Stimulated activated CD8-positive, alpha-beta memory T cell treated with anti-CD3 and anti-CD28 coated beads, Interleukin-15, amount 100 ng/mL, for 48 hours (primary cell): ENCODE measurements at regions not wholly inside any gene's neighbourhood (a gene's known extent, or its start where the extent isn't known, plus 50 kb on each side); places are given as distances from the start of the nearest gene placed in this dataset.

Experiments used
- DNase-seq, 2 donors: peaks; one replicate each; pipeline ENCODE4 v3.0.0-alpha.2; 2020; ENCODE audit warnings: low read depth in 2 of 2

GRCh38 chr6:104109806-104110205 lies 749.9 kb downstream of the HACE1 start:
- no peak for DNase-seq

GRCh38 chr6:104108634-104109033 lies 751.1 kb downstream of the HACE1 start:
- DNase-seq, result no peak

- DNase-seq, result no peak
Observed at GRCh38 chr6:104095661-104096416, 763.9 kb downstream of the HACE1 start.

- no peak for DNase-seq
Observed at GRCh38 chr6:104087765-104088164, 772.0 kb downstream of the HACE1 start.

- no peak for DNase-seq
Observed at GRCh38 chr6:104068281-104068680, 791.4 kb downstream of the HACE1 start.

GRCh38 chr6:104064876-104065275 lies 794.8 kb downstream of the HACE1 start:
- DNase-seq, result no peak

GRCh38 chr6:104050455-104050854 lies 809.3 kb downstream of the HACE1 start:
- DNase-seq, result no peak

- DNase-seq, result no peak
Observed at GRCh38 chr6:104046426-104046825, 813.3 kb downstream of the HACE1 start.

GRCh38 chr6:104031346-104031745 lies 828.4 kb downstream of the HACE1 start:
- DNase-seq, result no peak

- no peak for DNase-seq
Observed at GRCh38 chr6:104022126-104022525, 837.6 kb downstream of the HACE1 start.

GRCh38 chr6:104019075-104019753 lies 840.5 kb downstream of the HACE1 start:
- DNase-seq, result no peak

GRCh38 chr6:104017410-104018381 lies 842.0 kb downstream of the HACE1 start:
- no peak for DNase-seq

GRCh38 chr6:104014163-104014959 lies 845.4 kb downstream of the HACE1 start:
- no peak for DNase-seq

GRCh38 chr6:104013312-104013971 lies 846.3 kb downstream of the HACE1 start:
- no peak for DNase-seq

- DNase-seq, result no peak
Observed at GRCh38 chr6:104010897-104011296, 848.8 kb downstream of the HACE1 start.

GRCh38 chr6:104003803-104004516 lies 855.8 kb downstream of the HACE1 start:
- no peak for DNase-seq

GRCh38 chr6:103995571-103995970 lies 864.1 kb downstream of the HACE1 start:
- DNase-seq, result no peak

GRCh38 chr6:103983860-103984259 lies 875.9 kb downstream of the HACE1 start:
- DNase-seq, result no peak

GRCh38 chr6:103983011-103983410 lies 876.7 kb downstream of the HACE1 start:
- DNase-seq, result no peak

- no peak for DNase-seq
Observed at GRCh38 chr6:103982574-103982973, 877.1 kb downstream of the HACE1 start.
